Lung (tissue), 11 donors: ENCODE measurements at regions not wholly inside any gene's neighbourhood (a gene's known extent, or its start where the extent isn't known, plus 50 kb on each side); places are given as distances from the start of the nearest gene placed in this dataset.
"Not testable (repeated sequence)": the region's sequence is repeated elsewhere in the genome, so short reads cannot be mapped to it uniquely, and the experiment has no call there.

Experiments
- ATAC-seq: fragments of 200-7000 bp; cut with Tn5 transposase; one replicate; pipeline ENCODE4 v1.9.1; 2020; ENCODE audit warnings: moderate number of reproducible peaks; ENCODE audit not compliant: insufficient read depth, low FRiP score
- DNase-seq, 3 donors: peaks; one replicate each; pipeline ENCODE4 v3.0.0-alpha.2; 2013 to 2017
- H3K27ac ChIP-seq, 2 donors: one replicate each; pipeline ENCODE4 v1.5.1; 2013; ENCODE audit warnings: mild to moderate bottlenecking in 2 of 2, moderate library complexity in 2 of 2, control low read depth in 1 of 2, inconsistent platforms in 1 of 2, low read depth in 1 of 2, low read length in 1 of 2
- H3K27me3 ChIP-seq, 3 donors: one replicate each; pipeline ENCODE4 v1.5.1; 2013; ENCODE audit warnings: low read length in 2 of 3; ENCODE audit not compliant: control insufficient read depth in 3 of 3, insufficient read depth in 3 of 3
- H3K36me3 ChIP-seq, 4 donors: one replicate each; pipeline ENCODE4 v1.5.1; 2013; ENCODE audit warnings: low read length in 4 of 4, mild to moderate bottlenecking in 1 of 4, moderate library complexity in 1 of 4; ENCODE audit not compliant: control insufficient read depth in 4 of 4, insufficient read depth in 4 of 4
- H3K4me1 ChIP-seq, 5 donors: one replicate each; pipeline ENCODE4 v1.5.1; 2013; ENCODE audit warnings: low read length in 5 of 5, mild to moderate bottlenecking in 2 of 5, moderate library complexity in 1 of 5; ENCODE audit not compliant: control insufficient read depth in 5 of 5, insufficient read depth in 5 of 5
- H3K4me3 ChIP-seq: one replicate; pipeline ENCODE4 v1.5.1; 2013; ENCODE audit warnings: mild to moderate bottlenecking, control low read depth, moderate library complexity
- H3K9ac ChIP-seq, 2 donors: one replicate each; pipeline ENCODE4 v1.5.1; 2013; ENCODE audit warnings: low read length in 2 of 2, control low read depth in 1 of 2; ENCODE audit not compliant: insufficient read depth in 1 of 2
- H3K9me3 ChIP-seq, 4 donors: one replicate each; pipeline ENCODE4 v1.5.1; 2013; ENCODE audit warnings: low read length in 3 of 4, mild to moderate bottlenecking in 1 of 4, moderate library complexity in 1 of 4; ENCODE audit not compliant: control insufficient read depth in 4 of 4, insufficient read depth in 3 of 4
- WGBS, 2 donors: extraction: QIAGEN DNeasy Blood & Tissue Kit; methylation state at CpG; one replicate each; pipeline ENCODE4 v1.1.7; 2013; 5-methylcytosine and 5-hydroxymethylcytosine counted together
- TF ChIP-seq, protein P1 (sequence below): IDR thresholded peaks from 2 replicates; pipeline ENCODE4 v1.5.1; 2012; ENCODE audit warnings: mild to moderate bottlenecking; ENCODE audit errors: control extremely low read depth, extremely low read depth
- donor health status: control.
- donor health status: control.
- donor health status: Bipolar disorder and iron deficiency.
- donor health status: healthy.
- donor health status: DM: yes; HTN: yes; CAD: no.

DNA sequence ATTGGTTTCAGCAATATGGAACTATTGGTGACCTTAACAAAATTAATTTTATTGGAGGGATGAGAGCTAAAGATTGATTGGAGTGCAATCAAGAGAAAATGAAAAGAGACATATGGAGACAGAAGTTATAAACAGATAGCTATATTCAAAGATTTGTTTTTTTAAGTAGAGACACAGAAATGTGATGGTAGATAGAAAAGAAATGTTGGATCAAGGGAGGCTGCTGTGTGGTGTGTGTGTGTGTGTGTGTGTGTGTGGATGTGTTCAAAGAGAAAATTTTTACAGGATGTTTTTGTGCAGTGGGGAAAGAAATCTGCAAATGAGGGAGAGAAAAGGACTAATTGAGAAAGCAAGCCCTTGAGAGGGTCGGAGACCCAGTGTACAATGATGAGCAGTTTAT is 249.5 kb upstream of the SPHKAP start:
- Histone ChIP-seq H3K9me3 (peaks cover 0 to 8% (median 3%) of the 10 kb centered on the region in 4 donors), H3K4me3 (no peak overlapping the region), H3K9ac (no peak overlapping the region), H3K27ac (no peak overlapping the region), H3K4me1 (peaks cover 0 to 7% (median 0%) of the 10 kb centered on the region in 5 donors), H3K36me3 (no peaks in the 10 kb centered on the region), H3K27me3 (no peaks in the 10 kb centered on the region)
- WGBS, 2 donors = 47 to 55% methylated on average over 1 of the region's 1 CpG
- DNase-seq (peak in 2 of 3 donors; percentile 43 to 57), ATAC-seq (no peak)
- TF ChIP-seq, protein P1, sequence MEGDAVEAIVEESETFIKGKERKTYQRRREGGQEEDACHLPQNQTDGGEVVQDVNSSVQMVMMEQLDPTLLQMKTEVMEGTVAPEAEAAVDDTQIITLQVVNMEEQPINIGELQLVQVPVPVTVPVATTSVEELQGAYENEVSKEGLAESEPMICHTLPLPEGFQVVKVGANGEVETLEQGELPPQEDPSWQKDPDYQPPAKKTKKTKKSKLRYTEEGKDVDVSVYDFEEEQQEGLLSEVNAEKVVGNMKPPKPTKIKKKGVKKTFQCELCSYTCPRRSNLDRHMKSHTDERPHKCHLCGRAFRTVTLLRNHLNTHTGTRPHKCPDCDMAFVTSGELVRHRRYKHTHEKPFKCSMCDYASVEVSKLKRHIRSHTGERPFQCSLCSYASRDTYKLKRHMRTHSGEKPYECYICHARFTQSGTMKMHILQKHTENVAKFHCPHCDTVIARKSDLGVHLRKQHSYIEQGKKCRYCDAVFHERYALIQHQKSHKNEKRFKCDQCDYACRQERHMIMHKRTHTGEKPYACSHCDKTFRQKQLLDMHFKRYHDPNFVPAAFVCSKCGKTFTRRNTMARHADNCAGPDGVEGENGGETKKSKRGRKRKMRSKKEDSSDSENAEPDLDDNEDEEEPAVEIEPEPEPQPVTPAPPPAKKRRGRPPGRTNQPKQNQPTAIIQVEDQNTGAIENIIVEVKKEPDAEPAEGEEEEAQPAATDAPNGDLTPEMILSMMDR = no peak

DNA sequence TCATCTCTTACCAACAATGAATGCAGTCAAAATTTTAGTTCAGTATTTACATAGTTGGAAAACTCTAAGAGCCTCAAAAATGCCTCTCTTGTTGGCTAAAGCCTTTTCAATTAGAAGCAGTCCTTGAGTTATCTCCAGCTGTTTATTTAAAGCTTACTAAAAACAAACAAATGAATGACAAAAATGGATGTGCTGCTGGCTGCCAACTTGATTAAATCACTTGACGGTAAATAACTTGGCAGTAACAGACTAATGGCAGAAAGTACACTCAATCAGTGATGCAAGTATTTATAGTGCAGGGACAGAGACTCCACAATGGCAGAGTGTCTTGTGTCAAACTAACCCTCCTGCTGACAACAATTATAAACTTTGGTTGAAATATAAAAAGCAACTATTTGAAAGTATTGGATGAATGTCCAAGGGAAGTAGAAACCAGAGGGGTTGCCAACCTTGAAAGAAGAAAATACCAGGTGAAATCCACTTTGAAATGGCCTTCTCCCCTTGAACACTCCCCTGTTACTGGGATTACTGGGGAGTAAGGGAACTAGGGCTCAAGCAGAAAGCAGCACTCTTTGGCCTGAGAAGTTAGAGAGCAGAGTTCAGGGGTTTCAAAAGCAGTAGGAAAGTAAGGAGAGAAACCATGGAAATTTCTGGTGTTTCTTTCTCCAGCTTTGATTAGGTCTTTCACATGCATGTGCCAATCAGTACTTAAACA is 245.2 kb upstream of the SPHKAP start:
- ATAC-seq (no peak), DNase-seq (peak in 2 of 3 donors; percentile 86 to 90)
- H3K4me1 ChIP-seq = peaks cover 0 to 10% (median 0%) of the 10 kb centered on the region in 5 donors
- 38 to 69% methylated on average over 1 of the region's 1 CpG for WGBS, 2 donors
- peaks cover 0 to 10% (median 4%) of the 10 kb centered on the region in 4 donors for H3K9me3 ChIP-seq
- no peaks in the 10 kb centered on the region for H3K36me3 ChIP-seq
- no peaks in the 10 kb centered on the region for H3K27me3 ChIP-seq
- TF ChIP-seq, protein P1 = no peak
- peak overlapping the region in 1 of 2 donors; percentile 84 for H3K27ac ChIP-seq
- no peak overlapping the region for H3K9ac ChIP-seq
- no peak overlapping the region for H3K4me3 ChIP-seq

DNA sequence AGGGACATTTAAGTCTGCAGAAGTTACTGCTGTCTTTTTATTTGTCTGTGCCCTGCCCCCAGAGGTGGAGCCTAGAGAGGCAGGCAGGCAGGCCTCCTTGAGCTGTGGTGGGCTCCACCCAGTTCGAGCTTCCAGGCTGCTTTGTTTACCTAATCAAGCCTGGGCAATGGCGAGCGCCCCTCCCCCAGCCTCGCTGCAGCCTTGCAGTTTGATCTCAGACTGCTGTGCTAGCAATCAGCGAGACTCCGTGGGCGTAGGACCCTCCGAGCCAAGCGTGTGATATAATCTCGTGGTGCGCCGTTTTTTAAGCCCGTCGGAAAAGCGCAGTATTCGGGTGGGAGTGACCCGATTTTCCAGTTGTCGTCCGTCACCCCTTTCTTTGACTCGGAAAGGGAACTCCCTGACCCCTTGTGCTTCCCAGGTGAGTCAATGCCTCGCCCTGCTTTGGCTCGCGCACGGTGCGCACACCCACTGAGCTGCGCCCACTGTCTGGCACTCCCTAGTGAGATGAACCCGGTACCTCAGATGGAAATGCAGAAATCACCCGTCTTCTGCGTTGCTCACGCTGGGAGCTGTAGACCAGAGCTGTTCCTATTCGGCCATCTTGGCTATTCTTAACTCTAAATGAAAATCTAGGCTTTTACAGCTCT is 244.0 kb upstream of the SPHKAP start:
- ATAC-seq, H3K27ac ChIP-seq, H3K4me3 ChIP-seq, H3K9ac ChIP-seq, DNase-seq, H3K36me3 ChIP-seq, H3K27me3 ChIP-seq, H3K4me1 ChIP-seq, H3K9me3 ChIP-seq: not testable (repeated sequence)
- WGBS, 2 donors = 72 to 86% methylated on average over 22 to 31 of the region's 31 CpGs

DNA sequence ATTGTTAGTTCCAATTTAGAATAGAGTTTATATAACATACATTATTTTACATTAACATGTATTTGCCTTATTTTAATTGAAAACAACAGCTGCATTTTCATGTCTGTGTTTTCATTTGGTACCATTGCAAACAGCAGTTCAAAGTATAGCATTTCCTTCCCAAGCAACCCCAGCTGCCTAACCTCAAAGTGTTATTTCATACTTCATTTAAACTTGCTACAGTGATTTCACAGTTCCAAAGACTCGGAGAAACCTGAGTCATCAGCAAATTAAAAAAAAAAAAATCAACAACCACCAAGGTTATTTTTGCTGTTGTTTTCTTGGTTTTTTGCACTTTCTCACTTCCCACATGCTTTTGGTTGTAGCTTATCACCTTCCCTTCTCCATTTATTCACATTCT is 236.5 kb upstream of the SPHKAP start:
- H3K27ac ChIP-seq = no peak overlapping the region
- H3K9ac ChIP-seq = no peak overlapping the region
- no peaks in the 10 kb centered on the region for H3K36me3 ChIP-seq
- TF ChIP-seq, protein P1 = no peak
- H3K4me1 ChIP-seq = peaks cover 0 to 16% (median 0%) of the 10 kb centered on the region in 5 donors
- no peaks in the 10 kb centered on the region for H3K9me3 ChIP-seq
- H3K27me3 ChIP-seq = no peaks in the 10 kb centered on the region
- WGBS, 2 donors = 45 to 65% methylated on average over 1 of the region's 1 CpG
- ATAC-seq (no peak), DNase-seq (peak in 2 of 3 donors; percentile 84 to 86)
- H3K4me3 ChIP-seq = no peak overlapping the region
